ENCODE measurements at regions not wholly inside any gene's neighbourhood (a gene's known extent, or its start where the extent isn't known, plus 50 kb on each side); places are given as distances from the start of the nearest gene placed in this dataset.

GRCh38 chr10:128914681-128915080 is 552.4 kb upstream of the MGMT start:
- H3K4me3 ChIP-seq (ENCODE audit: low read length): no peak overlapping the region
- DNase-seq (ENCODE audit: low read depth): no peak
- TF ChIP-seq, protein P1, sequence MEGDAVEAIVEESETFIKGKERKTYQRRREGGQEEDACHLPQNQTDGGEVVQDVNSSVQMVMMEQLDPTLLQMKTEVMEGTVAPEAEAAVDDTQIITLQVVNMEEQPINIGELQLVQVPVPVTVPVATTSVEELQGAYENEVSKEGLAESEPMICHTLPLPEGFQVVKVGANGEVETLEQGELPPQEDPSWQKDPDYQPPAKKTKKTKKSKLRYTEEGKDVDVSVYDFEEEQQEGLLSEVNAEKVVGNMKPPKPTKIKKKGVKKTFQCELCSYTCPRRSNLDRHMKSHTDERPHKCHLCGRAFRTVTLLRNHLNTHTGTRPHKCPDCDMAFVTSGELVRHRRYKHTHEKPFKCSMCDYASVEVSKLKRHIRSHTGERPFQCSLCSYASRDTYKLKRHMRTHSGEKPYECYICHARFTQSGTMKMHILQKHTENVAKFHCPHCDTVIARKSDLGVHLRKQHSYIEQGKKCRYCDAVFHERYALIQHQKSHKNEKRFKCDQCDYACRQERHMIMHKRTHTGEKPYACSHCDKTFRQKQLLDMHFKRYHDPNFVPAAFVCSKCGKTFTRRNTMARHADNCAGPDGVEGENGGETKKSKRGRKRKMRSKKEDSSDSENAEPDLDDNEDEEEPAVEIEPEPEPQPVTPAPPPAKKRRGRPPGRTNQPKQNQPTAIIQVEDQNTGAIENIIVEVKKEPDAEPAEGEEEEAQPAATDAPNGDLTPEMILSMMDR (IDR thresholded peaks at IDR 0.05; ENCODE audit: insufficient read depth, low read depth, low read length, missing control alignments): no peak

DNA sequence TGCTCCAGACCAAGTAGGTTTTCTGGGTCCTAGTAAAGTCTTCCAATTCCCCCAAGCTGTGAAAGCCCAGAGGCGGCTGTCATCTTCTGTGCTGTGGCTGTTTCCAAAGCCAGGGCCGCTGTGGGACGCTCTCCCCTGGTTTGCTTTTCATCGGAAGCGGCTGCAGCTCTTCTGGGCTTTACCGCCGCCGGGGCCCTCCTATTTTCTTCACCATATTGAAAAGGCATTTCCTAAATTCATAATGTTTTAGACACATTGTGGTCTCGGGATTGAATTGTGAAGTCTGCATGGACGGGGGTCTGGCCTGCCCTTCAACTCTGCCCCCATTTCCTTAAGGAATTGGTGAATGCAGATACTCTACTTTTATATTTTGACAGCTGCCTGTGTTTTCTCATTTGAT is 551.4 kb upstream of the MGMT start:
- TF ChIP-seq, protein P1 (IDR thresholded peaks at IDR 0.05; ENCODE audit: insufficient read depth, low read depth, low read length, missing control alignments): no peak
- DNase-seq (ENCODE audit: low read depth): no peak
- H3K4me3 ChIP-seq (ENCODE audit: low read length): no peak overlapping the region

GRCh38 chr10:128916383-128916782 is 550.7 kb upstream of the MGMT start:
- no peak overlapping the region for H3K4me3 ChIP-seq (ENCODE audit: low read length)
- TF ChIP-seq, protein P1 (IDR thresholded peaks at IDR 0.05; ENCODE audit: insufficient read depth, low read depth, low read length, missing control alignments): no peak
- no peak for DNase-seq (ENCODE audit: low read depth)

- TF ChIP-seq, protein P1 (IDR thresholded peaks at IDR 0.05; ENCODE audit: insufficient read depth, low read depth, low read length, missing control alignments): no peak
- DNase-seq (ENCODE audit: low read depth): no peak
- no peak overlapping the region for H3K4me3 ChIP-seq (ENCODE audit: low read length)
Observed at GRCh38 chr10:128921389-128922022, 545.5 kb upstream of the MGMT start.

GRCh38 chr10:128922172-128922571 is 544.9 kb upstream of the MGMT start:
- TF ChIP-seq, protein P1 (IDR thresholded peaks at IDR 0.05; ENCODE audit: insufficient read depth, low read depth, low read length, missing control alignments): no peak
- no peak for DNase-seq (ENCODE audit: low read depth)
- no peak overlapping the region for H3K4me3 ChIP-seq (ENCODE audit: low read length)

GRCh38 chr10:128922619-128923196 is 544.3 kb upstream of the MGMT start:
- DNase-seq (ENCODE audit: low read depth): no peak
- no peak overlapping the region for H3K4me3 ChIP-seq (ENCODE audit: low read length)
- TF ChIP-seq, protein P1 (IDR thresholded peaks at IDR 0.05; ENCODE audit: insufficient read depth, low read depth, low read length, missing control alignments): no peak

DNA sequence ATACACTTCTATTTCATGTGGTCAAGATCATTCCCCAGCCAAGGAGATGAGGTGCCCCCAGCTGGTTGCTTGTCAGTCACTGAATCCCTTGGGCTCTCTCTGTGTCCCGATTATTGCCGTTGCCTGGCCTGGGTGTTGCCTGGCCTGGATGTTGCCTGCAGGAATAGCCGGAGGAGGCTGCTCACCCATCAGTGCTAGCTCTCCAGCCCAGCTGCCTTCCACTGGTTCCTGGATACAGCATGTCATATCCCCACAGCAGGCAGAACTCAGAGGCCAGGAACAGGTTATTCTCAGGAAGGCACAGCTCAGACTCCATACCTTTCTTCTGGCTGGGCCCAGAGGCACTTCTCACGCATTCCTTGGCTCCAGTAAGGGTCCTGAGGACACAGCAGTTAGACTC is 542.1 kb upstream of the MGMT start:
- TF ChIP-seq, protein P1 (IDR thresholded peaks at IDR 0.05; ENCODE audit: insufficient read depth, low read depth, low read length, missing control alignments): no peak
- no peak for DNase-seq (ENCODE audit: low read depth)
- no peak overlapping the region for H3K4me3 ChIP-seq (ENCODE audit: low read length)

Data from epithelial cell of esophagus (primary cell).